KMS-11 (cell line): ENCODE measurements at regions not wholly inside any gene's neighbourhood (a gene's known extent, or its start where the extent isn't known, plus 50 kb on each side); places are given as distances from the start of the nearest gene placed in this dataset.

ENCODE experiments used
- H2AFZ ChIP-seq: fragments of 200-600 bp; sonication (generic); 2 replicates; pipeline ENCODE4 v1.6.1; 2016; ENCODE audit warnings: antibody characterized with exemption, mixed run types, low read depth
- H3K27ac ChIP-seq: fragments of 200-600 bp; sonication (generic); 2 replicates; pipeline ENCODE4 v1.6.1; 2016; ENCODE audit warnings: mild to moderate bottlenecking, mixed run types
- H3K27me3 ChIP-seq: fragments of 200-600 bp; sonication (generic); 2 replicates; pipeline ENCODE4 v1.6.1; 2017; ENCODE audit warnings: mild to moderate bottlenecking, low read depth, mixed run types, moderate library complexity; ENCODE audit not compliant: insufficient read depth
- H3K36me3 ChIP-seq: fragments of 200-600 bp; sonication (generic); 2 replicates; pipeline ENCODE4 v1.6.1; 2017; ENCODE audit warnings: mild to moderate bottlenecking, mixed run types; ENCODE audit not compliant: insufficient read depth
- H3K4me1 ChIP-seq: fragments of 200-600 bp; sonication (generic); 2 replicates; pipeline ENCODE4 v1.6.1; 2016; ENCODE audit warnings: mild to moderate bottlenecking, low read depth, mixed run types; ENCODE audit not compliant: poor library complexity, severe bottlenecking
- H3K4me2 ChIP-seq: fragments of 200-600 bp; sonication (generic); 2 replicates; pipeline ENCODE4 v1.7.0; 2016; ENCODE audit warnings: mild to moderate bottlenecking, mixed run types
- H3K4me3 ChIP-seq: fragments of 200-600 bp; sonication (generic); IDR thresholded peaks from 2 replicates; pipeline ENCODE4 v1.6.1; 2017; ENCODE audit warnings: low read depth, low read length, mixed read lengths; ENCODE audit not compliant: insufficient read depth
- H3K79me2 ChIP-seq: fragments of 200-600 bp; sonication (generic); 2 replicates; pipeline ENCODE4 v1.6.1; 2016; ENCODE audit warnings: low read depth, mixed run types; ENCODE audit not compliant: insufficient read depth
- H3K9ac ChIP-seq: fragments of 200-600 bp; sonication (generic); 2 replicates; pipeline ENCODE4 v1.6.1; 2016; ENCODE audit warnings: mild to moderate bottlenecking, mixed run types
- H4K20me1 ChIP-seq: fragments of 200-600 bp; sonication (generic); 2 replicates; pipeline ENCODE4 v1.6.1; 2016; ENCODE audit warnings: mild to moderate bottlenecking, mixed run types; ENCODE audit not compliant: insufficient read depth
- CTCF ChIP-seq: fragments of 200-600 bp; sonication (generic); conservative IDR thresholded peaks from 2 replicates; pipeline ENCODE4 v1.6.1; 2017; ENCODE audit warnings: low read depth, mild to moderate bottlenecking, antibody characterized with exemption, low read length, moderate library complexity, mixed read lengths

- peak; percentile 20; the same call in 1 of the 2 replicates for TF ChIP-seq CTCF
- Histone ChIP-seq H4K20me1 (no peaks in the 10 kb centered on the region), H2AFZ (peak overlapping the region; percentile 89), H3K27me3 (no peaks in the 10 kb centered on the region), H3K4me1 (peaks cover 11% of the 10 kb centered on the region), H3K27ac (peak overlapping the region; percentile 85), H3K4me3 (no peak overlapping the region), H3K36me3 (no peaks in the 10 kb centered on the region; the same call in 1 of the 2 replicates), H3K9ac (peak overlapping the region; percentile 94), H3K4me2 (peak overlapping the region; percentile 73), H3K79me2 (peaks cover 24% of the 10 kb centered on the region)
Measured at GRCh38 chr16:31713945-31714902, 159.4 kb upstream of the ZNF267 start.

GRCh38 chr16:31714903-31715504 lies 158.6 kb upstream of the ZNF267 start:
- TF ChIP-seq CTCF: no peak
- H3K27me3 ChIP-seq: no peaks in the 10 kb centered on the region
- peaks cover 24% of the 10 kb centered on the region for H3K79me2 ChIP-seq
- no peak overlapping the region for H2AFZ ChIP-seq
- H3K4me2 ChIP-seq: no peak overlapping the region
- H3K4me1 ChIP-seq: peaks cover 11% of the 10 kb centered on the region
- no peak overlapping the region for H3K27ac ChIP-seq
- H3K36me3 ChIP-seq: no peaks in the 10 kb centered on the region; the same call in 1 of the 2 replicates
- no peaks in the 10 kb centered on the region for H4K20me1 ChIP-seq
- H3K4me3 ChIP-seq: no peak overlapping the region
- H3K9ac ChIP-seq: no peak overlapping the region

- Histone ChIP-seq H3K79me2 (peaks cover 24% of the 10 kb centered on the region), H3K9ac (no peak overlapping the region), H3K27ac (no peak overlapping the region), H3K4me1 (peaks cover 11% of the 10 kb centered on the region), H3K27me3 (no peaks in the 10 kb centered on the region), H3K4me2 (no peak overlapping the region), H3K4me3 (no peak overlapping the region), H3K36me3 (no peaks in the 10 kb centered on the region; the same call in 1 of the 2 replicates), H2AFZ (no peak overlapping the region), H4K20me1 (no peaks in the 10 kb centered on the region)
- no peak for TF ChIP-seq CTCF
Measured at GRCh38 chr16:31715915-31716314, 157.7 kb upstream of the ZNF267 start.

- Histone ChIP-seq H3K36me3 (no peaks in the 10 kb centered on the region; the same call in 1 of the 2 replicates), H3K4me1 (peaks cover 7% of the 10 kb centered on the region), H3K4me3 (no peak overlapping the region), H2AFZ (no peak overlapping the region), H3K27me3 (no peaks in the 10 kb centered on the region), H3K27ac (no peak overlapping the region), H3K79me2 (peaks cover 19% of the 10 kb centered on the region), H3K9ac (no peak overlapping the region), H4K20me1 (no peaks in the 10 kb centered on the region), H3K4me2 (no peak overlapping the region)
- no peak for TF ChIP-seq CTCF
Measured at GRCh38 chr16:31718998-31719397, 154.6 kb upstream of the ZNF267 start.
